IMR-90 (cell line): ENCODE measurements at regions not wholly inside any gene's neighbourhood (a gene's known extent, or its start where the extent isn't known, plus 50 kb on each side); places are given as distances from the start of the nearest gene placed in this dataset.

Experiments
- ATAC-seq: fragments of 200-7000 bp; cut with Tn5 transposase; 2 replicates; pipeline ENCODE4 v1.9.1; 2020; ENCODE audit warnings: low read depth, mild to moderate bottlenecking, moderate library complexity
- BruUV-seq: library from RNA; stranded (reverse); fragments of 400-500 nt; replicated peaks from 2 replicates; lab custom pipeline; 2021; lab: Mats Ljungman, UMichigan
- CTCF ChIA-PET: fragments of 300-600 bp; formaldehyde crosslinking; extraction: SDS; loops from one replicate; lab custom pipeline; 2021; ENCODE audit warnings: antibody characterized with exemption; lab: Yijun Ruan, JAX
- POLR2A ChIA-PET: fragments of 300-600 bp; sonication (Branson Sonifier 250); formaldehyde crosslinking; loops from one replicate; lab custom pipeline; 2022; ENCODE audit warnings: antibody characterized with exemption; ENCODE audit not compliant: unreplicated experiment; lab: Charles Lee
- DNase-seq: peaks from one replicate; pipeline ENCODE4 v3.0.0; 2013
- H2AFZ ChIP-seq: replicated peaks from 2 replicates; pipeline ENCODE3; 2013; ENCODE audit warnings: low read length, mild to moderate bottlenecking; ENCODE audit not compliant: poor library complexity
- H2AK5ac ChIP-seq: 2 replicates; pipeline ENCODE4 v1.6.1; 2013; ENCODE audit warnings: low read depth, low read length, inconsistent platforms
- H2AK9ac ChIP-seq: replicated peaks from 2 replicates; pipeline ENCODE3; 2013; ENCODE audit warnings: mild to moderate bottlenecking, low read depth, low read length, moderate library complexity; ENCODE audit not compliant: poor library complexity
- H2BK120ac ChIP-seq: 2 replicates; pipeline ENCODE4 v1.6.1; 2013; ENCODE audit warnings: low read depth, low read length, inconsistent platforms
- H2BK15ac ChIP-seq: 3 replicates; pipeline ENCODE4 v1.6.1; 2013; ENCODE audit warnings: low read depth, low read length, inconsistent platforms
- H2BK20ac ChIP-seq: 2 replicates; pipeline ENCODE4 v1.6.1; 2013; ENCODE audit warnings: low read depth, mild to moderate bottlenecking, inconsistent platforms, low read length, moderate library complexity
- H2BK5ac ChIP-seq: 2 replicates; pipeline ENCODE4 v1.6.1; 2013; ENCODE audit warnings: mild to moderate bottlenecking, low read depth, low read length, inconsistent platforms; ENCODE audit not compliant: poor library complexity, severe bottlenecking
- H3K14ac ChIP-seq: replicated peaks from 2 replicates; pipeline ENCODE4 v1.6.1; 2013; ENCODE audit warnings: low read depth, low read length, inconsistent platforms
- H3K18ac ChIP-seq: 2 replicates; pipeline ENCODE4 v1.6.1; 2013; ENCODE audit warnings: low read depth, low read length, control low read depth
- H3K23ac ChIP-seq: 2 replicates; pipeline ENCODE4 v1.6.1; 2013; ENCODE audit warnings: low read depth, low read length, inconsistent platforms
- H3K27ac ChIP-seq: 2 replicates; pipeline ENCODE4 v1.5.1; 2013; ENCODE audit warnings: mild to moderate bottlenecking, control low read depth, low read length; ENCODE audit not compliant: insufficient read depth
- H3K27me3 ChIP-seq: 2 replicates; pipeline ENCODE4 v1.6.1; 2013; ENCODE audit warnings: low read length; ENCODE audit not compliant: control insufficient read depth, insufficient read depth
- H3K36me3 ChIP-seq: 2 replicates; pipeline ENCODE4 v1.6.1; 2013; ENCODE audit warnings: low read length, mixed read lengths; ENCODE audit not compliant: control insufficient read depth, insufficient read depth
- H3K4ac ChIP-seq: 2 replicates; pipeline ENCODE4 v1.6.1; 2013; ENCODE audit warnings: low read depth, low read length, inconsistent platforms
- H3K4me1 ChIP-seq: 2 replicates; pipeline ENCODE4 v1.6.1; 2013; ENCODE audit warnings: low read length, mixed read lengths; ENCODE audit not compliant: control insufficient read depth, insufficient read depth
- H3K4me2 ChIP-seq: 2 replicates; pipeline ENCODE4 v1.6.1; 2013; ENCODE audit warnings: low read depth, mild to moderate bottlenecking, control low read depth, low read length, moderate library complexity
- H3K4me3 ChIP-seq: 2 replicates; pipeline ENCODE4 v1.5.1; 2013; ENCODE audit warnings: low read depth, mild to moderate bottlenecking, control low read depth, low read length, moderate library complexity; ENCODE audit not compliant: insufficient read depth
- H3K56ac ChIP-seq: 2 replicates; pipeline ENCODE4 v1.6.1; 2013; ENCODE audit warnings: low read length, inconsistent platforms; ENCODE audit not compliant: insufficient read depth; ENCODE audit errors: extremely low read depth
- H3K79me1 ChIP-seq, 2 experiments: 2 replicates each; pipeline ENCODE4 v1.6.1; 2013; ENCODE audit warnings: low read length in 2 of 2, inconsistent platforms in 1 of 2, low read depth in 1 of 2
- H3K9ac ChIP-seq: 2 replicates; pipeline ENCODE4 v1.6.1; 2013; ENCODE audit warnings: low read depth, low read length, control low read depth
- H3K9me1 ChIP-seq: 2 replicates; pipeline ENCODE4 v1.6.1; 2013; ENCODE audit warnings: low read length, inconsistent platforms; ENCODE audit not compliant: insufficient read depth
- H3K9me3 ChIP-seq: 2 replicates; pipeline ENCODE4 v1.6.1; 2013; ENCODE audit warnings: low read length; ENCODE audit not compliant: control insufficient read depth, insufficient read depth
- H4K20me1 ChIP-seq: 2 replicates; pipeline ENCODE4 v1.6.1; 2013; ENCODE audit warnings: low read length, inconsistent platforms; ENCODE audit not compliant: insufficient read depth
- H4K5ac ChIP-seq: 2 replicates; pipeline ENCODE4 v1.6.1; 2013; ENCODE audit warnings: mild to moderate bottlenecking, low read depth, low read length, control low read depth
- H4K8ac ChIP-seq, 2 experiments: 2 replicates each; pipeline ENCODE4 v1.6.1; 2013; ENCODE audit warnings: low read depth in 2 of 2, low read length in 2 of 2, control low read depth in 1 of 2, inconsistent platforms in 1 of 2
- H4K91ac ChIP-seq: 2 replicates; pipeline ENCODE4 v1.6.1; 2013; ENCODE audit warnings: low read depth, low read length, inconsistent platforms; ENCODE audit not compliant: insufficient read depth
- MAZ ChIP-seq: IDR thresholded peaks from 2 replicates; pipeline ENCODE4 v1.6.1; 2012; ENCODE audit warnings: low read depth, mild to moderate bottlenecking, low read length, improper control_type of control experiment, moderate library complexity, borderline replicate concordance
- WGBS, 2 experiments: methylation state at CpG; one replicate each; pipeline versions ENCODE4 v1.1.5 to v1.1.7; 2013; ENCODE audit warnings: missing lambda C conversion rate in 2 of 2; ENCODE audit not compliant: insufficient read length in 1 of 2; ENCODE audit errors: extremely low coverage in 2 of 2; 5-methylcytosine and 5-hydroxymethylcytosine counted together
- dilution Hi-C: fragments of 300-500 bp; cut with HindIII; formaldehyde crosslinking; loops from one replicate; pipeline ENCODE4 v1.14.3; 2018; ENCODE audit warnings: low sequenced_read_pairs; ENCODE audit not compliant: unreplicated experiment
- in situ Hi-C: fragments of 300-500 bp; cut with MboI; formaldehyde crosslinking; loops from 3 replicates; pipeline ENCODE4 v1.14.3; 2019; ENCODE audit warnings: low sequenced_read_pairs, inconsistent platforms, mixed read lengths
- intact Hi-C: fragments of 100-400 bp; cut with micrococcal nuclease; formaldehyde crosslinking; loops from 2 replicates; pipeline ENCODE4 v1.10.0; 2022

- Histone ChIP-seq H3K4me1 (peaks cover 2% of the 10 kb centered on the region; the same call in 1 of the 2 replicates), H2AK9ac (no peak overlapping the region), H4K8ac (no peak overlapping the region), H3K27ac (no peak overlapping the region), H3K14ac (no peak overlapping the region), H3K4ac (no peak overlapping the region), H4K5ac (no peak overlapping the region), H4K91ac (no peak overlapping the region), H2BK20ac (no peak overlapping the region), H3K9me1 (no peaks in the 10 kb centered on the region), H3K9ac (no peak overlapping the region), H4K20me1 (no peaks in the 10 kb centered on the region), H3K27me3 (peaks cover 6% of the 10 kb centered on the region; the same call in 1 of the 2 replicates), H2BK5ac (no peak overlapping the region), H3K56ac (no peak overlapping the region), H3K36me3 (no peaks in the 10 kb centered on the region), H2BK15ac (no peak overlapping the region), H3K9me3 (no peaks in the 10 kb centered on the region), H3K23ac (no peak overlapping the region), H3K79me1 (no peaks in the 10 kb centered on the region), H3K18ac (no peak overlapping the region), H2AFZ (peak overlapping the region; percentile 67), H3K4me3 (no peak overlapping the region; the same call in 1 of the 2 replicates), H2BK120ac (no peak overlapping the region), H3K4me2 (no peak overlapping the region), H2AK5ac (no peak overlapping the region)
- WGBS, 2 experiments: 40% methylated on average over 9 of the region's 73 CpGs; no CpG with 5 or more reads in 1 of the 2 experiments
- no peak for TF ChIP-seq MAZ
- ChIA-PET CTCF (no interaction called here), POLR2A (no interaction called here)
- ATAC-seq (no peak), DNase-seq (no peak)
- intact Hi-C loops: loop anchor here (5.0 to 10.0 kb wide), 2 partner anchors 344 to 421 kb away; no protein-coding TSS in a partner anchor
- dilution Hi-C loops: no loop called here
- in situ Hi-C loops: no loop called here
- no TSS peak for BruUV-seq
These were observed 58.1 kb upstream of the BCOR start for GRCh38 chrX:40155589-40156469.
